PC-9 (cell line): ENCODE measurements at regions not wholly inside any gene's neighbourhood (a gene's known extent, or its start where the extent isn't known, plus 50 kb on each side); places are given as distances from the start of the nearest gene placed in this dataset.

Experiments used
- BruUV-seq: library from RNA; stranded (reverse); fragments of 400-500 nt; replicated peaks from 2 replicates; lab custom pipeline; 2021; lab: Mats Ljungman, UMichigan
- CTCF ChIA-PET: fragments of 300-600 bp; sonication (Branson Sonifier 250); formaldehyde crosslinking; loops from one replicate; lab custom pipeline; 2022; ENCODE audit warnings: antibody characterized with exemption; lab: Charles Lee
- POLR2A ChIA-PET: fragments of 300-600 bp; sonication (Branson Sonifier 250); formaldehyde crosslinking; loops from one replicate; lab custom pipeline; 2022; ENCODE audit warnings: antibody characterized with exemption; ENCODE audit not compliant: unreplicated experiment; lab: Charles Lee
- DNase-seq, 2 experiments: peaks; one replicate each; pipeline versions ENCODE4 v3.0.0 to v3.0.0-alpha.2; 2015 to 2022; ENCODE audit warnings: mixed read lengths in 1 of 2
- H2AFZ ChIP-seq: fragments of 200-600 bp; sonication (generic); 2 replicates; pipeline ENCODE4 v1.8.1; 2017; ENCODE audit warnings: antibody characterized with exemption
- H3F3A ChIP-seq: fragments of 200-600 bp; sonication (generic); 2 replicates; pipeline ENCODE4 v1.8.1; 2017; ENCODE audit warnings: antibody characterized with exemption, mild to moderate bottlenecking, low read depth; ENCODE audit not compliant: insufficient read depth
- H3K27ac ChIP-seq: fragments of 200-600 bp; sonication (generic); 2 replicates; pipeline ENCODE4 v1.6.1; 2016; ENCODE audit warnings: mixed run types
- H3K27me3 ChIP-seq: fragments of 200-600 bp; sonication (generic); 2 replicates; pipeline ENCODE4 v1.6.1; 2016; ENCODE audit warnings: low read depth, mixed run types; ENCODE audit not compliant: insufficient read depth
- H3K36me3 ChIP-seq: fragments of 200-600 bp; sonication (generic); 2 replicates; pipeline ENCODE4 v1.6.1; 2016; ENCODE audit warnings: low read depth, mixed run types
- H3K4me1 ChIP-seq: fragments of 200-600 bp; sonication (generic); replicated peaks from 2 replicates; pipeline ENCODE4 v1.6.1; 2016; ENCODE audit warnings: mixed run types; ENCODE audit not compliant: insufficient read depth
- H3K4me2 ChIP-seq: fragments of 200-600 bp; sonication (generic); 2 replicates; pipeline ENCODE4 v1.6.1; 2017; ENCODE audit warnings: mixed run types
- H3K4me3 ChIP-seq: fragments of 200-600 bp; sonication (generic); 2 replicates; pipeline ENCODE4 v1.6.1; 2016; ENCODE audit warnings: mixed run types
- H3K79me2 ChIP-seq: fragments of 200-600 bp; sonication (generic); 2 replicates; pipeline ENCODE4 v1.6.1; 2017; ENCODE audit warnings: low read depth, mixed run types
- H3K9me2 ChIP-seq: fragments of 200-600 bp; sonication (generic); 2 replicates; pipeline ENCODE4 v1.8.1; 2017; ENCODE audit warnings: mild to moderate bottlenecking; ENCODE audit not compliant: insufficient read depth
- H3K9me3 ChIP-seq: fragments of 200-600 bp; sonication (generic); 2 replicates; pipeline ENCODE4 v1.8.1; 2016; ENCODE audit warnings: low read depth; ENCODE audit not compliant: insufficient read depth
- H4K20me1 ChIP-seq: fragments of 200-600 bp; sonication (generic); 2 replicates; pipeline ENCODE4 v1.8.1; 2017; ENCODE audit not compliant: insufficient read depth
- CTCF ChIP-seq: fragments of 200-600 bp; sonication (generic); conservative IDR thresholded peaks from 2 replicates; pipeline ENCODE4 v1.6.1; 2017; ENCODE audit warnings: mixed run types, antibody characterized with exemption, mild to moderate bottlenecking, moderate library complexity
- EZH2 ChIP-seq: fragments of 200-600 bp; sonication (generic); IDR thresholded peaks from 2 replicates; pipeline ENCODE4 v1.8.0; 2017; ENCODE audit warnings: antibody characterized with exemption, low read depth
- intact Hi-C: fragments of 100-400 bp; cut with micrococcal nuclease; formaldehyde crosslinking; loops from one replicate; pipeline ENCODE4 v1.10.0; 2022; ENCODE audit not compliant: unreplicated experiment

GRCh38 chr5:28329176-28329575, 1290.8 kb upstream of the CDH9 start:
- BruUV-seq, result no TSS peak
- CTCF ChIA-PET, result no interaction called here

GRCh38 chr5:28328681-28329080, 1290.3 kb upstream of the CDH9 start:
- H3K27ac ChIP-seq, result no peak overlapping the region
- intact Hi-C loops, result no loop called here
- BruUV-seq, result no TSS peak
- no peak for DNase-seq
- no peaks in the 10 kb centered on the region for H3K4me1 ChIP-seq
- H4K20me1 ChIP-seq, result no peaks in the 10 kb centered on the region
- no peaks in the 10 kb centered on the region for H3K36me3 ChIP-seq
- H2AFZ ChIP-seq, result no peak overlapping the region
- peaks cover 10% of the 10 kb centered on the region; the same call in 1 of the 2 replicates for H3K9me2 ChIP-seq
- H3K79me2 ChIP-seq, result no peaks in the 10 kb centered on the region
- TF ChIP-seq EZH2, result no peak
- TF ChIP-seq CTCF, result no peak
- no peak overlapping the region for H3K4me3 ChIP-seq
- CTCF ChIA-PET, result no interaction called here
- H3K4me2 ChIP-seq, result no peak overlapping the region
- POLR2A ChIA-PET, result no interaction called here
- H3K9me3 ChIP-seq, result 0 out of 2 replicates have a peak, but pooled peaks cover 1% of the 10 kb centered on the region
- H3K27me3 ChIP-seq, result no peaks in the 10 kb centered on the region
- no peaks in the 10 kb centered on the region for H3F3A ChIP-seq

More at GRCh38 chr5:28329176-28329575, 1290.8 kb upstream of the CDH9 start:
- no peak for DNase-seq
- intact Hi-C loops, result no loop called here
- Histone ChIP-seq H3K27ac (no peak overlapping the region), H3K9me2 (peaks cover 8% of the 10 kb centered on the region; the same call in 1 of the 2 replicates), H2AFZ (no peak overlapping the region), H3K27me3 (no peaks in the 10 kb centered on the region), H4K20me1 (no peaks in the 10 kb centered on the region), H3K9me3 (no peaks in the 10 kb centered on the region), H3K36me3 (no peaks in the 10 kb centered on the region), H3K4me3 (no peak overlapping the region), H3K79me2 (no peaks in the 10 kb centered on the region), H3K4me2 (no peak overlapping the region), H3K4me1 (no peaks in the 10 kb centered on the region), H3F3A (no peaks in the 10 kb centered on the region)
- TF ChIP-seq EZH2 (no peak), CTCF (no peak)
- POLR2A ChIA-PET, result no interaction called here

- Histone ChIP-seq H3K4me2 (no peak overlapping the region), H3K27ac (no peak overlapping the region), H2AFZ (0 out of 2 replicates have a peak overlapping the region, but pooled peaks have one; percentile 40), H3K4me1 (no peaks in the 10 kb centered on the region), H4K20me1 (no peaks in the 10 kb centered on the region), H3K9me2 (peaks cover 10% of the 10 kb centered on the region; the same call in 1 of the 2 replicates), H3K79me2 (no peaks in the 10 kb centered on the region), H3F3A (no peaks in the 10 kb centered on the region), H3K4me3 (no peak overlapping the region), H3K27me3 (no peaks in the 10 kb centered on the region), H3K9me3 (0 out of 2 replicates have a peak, but pooled peaks cover 4% of the 10 kb centered on the region), H3K36me3 (no peaks in the 10 kb centered on the region)
- DNase-seq, result no peak
- BruUV-seq, result no TSS peak
- TF ChIP-seq EZH2 (no peak), CTCF (no peak)
- ChIA-PET CTCF (no interaction called here), POLR2A (no interaction called here)
- intact Hi-C loops, result no loop called here
These were observed 1285.8 kb upstream of the CDH9 start for GRCh38 chr5:28324174-28324573.
